ENCODE measurements at regions not wholly inside any gene's neighbourhood (a gene's known extent, or its start where the extent isn't known, plus 50 kb on each side); places are given as distances from the start of the nearest gene placed in this dataset.
"Not testable (repeated sequence)": the region's sequence is repeated elsewhere in the genome, so short reads cannot be mapped to it uniquely, and the experiment has no call there.

- no peak for DNase-seq
- intact Hi-C loops (cut with DNase I, micrococcal nuclease): loop anchor here in 1 of 2 experiments (10.0 kb wide), 1 partner anchor 588 kb away; no protein-coding TSS in a partner anchor
- Mint-ChIP-seq H3K27ac (no peak overlapping the region), H3K4me3 (no peak overlapping the region), H3K27me3 (peaks cover 23% of the 10 kb centered on the region), H3K4me1 (no peaks in the 10 kb centered on the region), H3K9me3 (ENCODE audit: low read depth) (no peaks in the 10 kb centered on the region), H3K36me3 (ENCODE audit: low read depth) (no peaks in the 10 kb centered on the region)
- ChIA-PET CTCF (no interaction called here), POLR2A (no interaction called here)
- no peak for ATAC-seq
Measured at GRCh38 chr7:45267262-45267661, 109.7 kb downstream of the RAMP3 start.

GRCh38 chr7:45268013-45268412 lies 110.4 kb downstream of the RAMP3 start:
- CTCF ChIA-PET: no interaction called here
- intact Hi-C loops (cut with DNase I, micrococcal nuclease): loop anchor here in 1 of 2 experiments (10.0 kb wide), 1 partner anchor 587 kb away; no protein-coding TSS in a partner anchor

GRCh38 chr7:45269192-45269591 lies 111.6 kb downstream of the RAMP3 start:
- H3K9me3 Mint-ChIP-seq (ENCODE audit: low read depth): no peaks in the 10 kb centered on the region
- ChIA-PET CTCF (interaction anchor here (0.5 to 1.0 kb wide), 2 partner anchors 18 to 43 kb away, joined by 3 read pairs; no protein-coding TSS in a partner anchor), POLR2A (no interaction called here)
- H3K4me3 Mint-ChIP-seq: no peak overlapping the region
- ATAC-seq: no peak
- intact Hi-C loops (cut with DNase I, micrococcal nuclease): loop anchor here in 1 of 2 experiments (10.0 kb wide), 1 partner anchor 586 kb away; no protein-coding TSS in a partner anchor
- no peak overlapping the region for H3K27ac Mint-ChIP-seq
- no peaks in the 10 kb centered on the region for H3K4me1 Mint-ChIP-seq
- H3K27me3 Mint-ChIP-seq: peaks cover 23% of the 10 kb centered on the region
- H3K36me3 Mint-ChIP-seq (ENCODE audit: low read depth): no peaks in the 10 kb centered on the region
- DNase-seq: no peak

More at GRCh38 chr7:45268013-45268412, 110.4 kb downstream of the RAMP3 start:
- ATAC-seq: no peak
- peaks cover 23% of the 10 kb centered on the region for H3K27me3 Mint-ChIP-seq
- H3K4me3 Mint-ChIP-seq: no peak overlapping the region
- DNase-seq: no peak
- no peaks in the 10 kb centered on the region for H3K4me1 Mint-ChIP-seq
- no peak overlapping the region for H3K27ac Mint-ChIP-seq
- no peaks in the 10 kb centered on the region for H3K36me3 Mint-ChIP-seq (ENCODE audit: low read depth)
- H3K9me3 Mint-ChIP-seq (ENCODE audit: low read depth): no peaks in the 10 kb centered on the region
- POLR2A ChIA-PET: no interaction called here

GRCh38 chr7:45278763-45279398 lies 121.3 kb downstream of the RAMP3 start:
- Mint-ChIP-seq H3K27me3 (peaks cover 35% of the 10 kb centered on the region), H3K4me1 (no peaks in the 10 kb centered on the region), H3K27ac (no peak overlapping the region), H3K4me3 (no peak overlapping the region), H3K36me3 (ENCODE audit: low read depth) (no peaks in the 10 kb centered on the region), H3K9me3 (ENCODE audit: low read depth) (no peaks in the 10 kb centered on the region)
- ChIA-PET CTCF (interaction anchor here (0.6 to 1.0 kb wide), 2 partner anchors 19 to 22 kb away, joined by 4 to 6 read pairs; no protein-coding TSS in a partner anchor), POLR2A (no interaction called here)
- DNase-seq (no peak), ATAC-seq (no peak)
- intact Hi-C loops (cut with DNase I, micrococcal nuclease): no loop called here

GRCh38 chr7:45289611-45290010 lies 132.0 kb downstream of the RAMP3 start:
- ATAC-seq; POLR2A ChIA-PET; H3K36me3 Mint-ChIP-seq (ENCODE audit: low read depth); CTCF ChIA-PET; intact Hi-C loops (cut with DNase I, micrococcal nuclease); H3K4me3 Mint-ChIP-seq; H3K4me1 Mint-ChIP-seq; DNase-seq; H3K27ac Mint-ChIP-seq: not testable (repeated sequence)
- Mint-ChIP-seq H3K9me3 (ENCODE audit: low read depth) (peaks cover 14% of the 10 kb centered on the region), H3K27me3 (peaks cover 12% of the 10 kb centered on the region)

GRCh38 chr7:45290880-45291279 lies 133.3 kb downstream of the RAMP3 start:
- peaks cover 14% of the 10 kb centered on the region for H3K27me3 Mint-ChIP-seq
- DNase-seq: no peak
- H3K27ac Mint-ChIP-seq: no peak overlapping the region
- H3K36me3 Mint-ChIP-seq (ENCODE audit: low read depth): peaks cover 4% of the 10 kb centered on the region
- H3K9me3 Mint-ChIP-seq (ENCODE audit: low read depth): peaks cover 14% of the 10 kb centered on the region
- POLR2A ChIA-PET: no interaction called here
- CTCF ChIA-PET: no interaction called here
- intact Hi-C loops (cut with DNase I, micrococcal nuclease): no loop called here
- ATAC-seq: no peak
- no peak overlapping the region for H3K4me3 Mint-ChIP-seq
- no peaks in the 10 kb centered on the region for H3K4me1 Mint-ChIP-seq

GRCh38 chr7:45292481-45292880 lies 134.9 kb downstream of the RAMP3 start:
- Mint-ChIP-seq H3K4me3 (no peak overlapping the region), H3K9me3 (ENCODE audit: low read depth) (peaks cover 14% of the 10 kb centered on the region), H3K4me1 (no peaks in the 10 kb centered on the region), H3K27me3 (peaks cover 17% of the 10 kb centered on the region), H3K27ac (no peak overlapping the region), H3K36me3 (ENCODE audit: low read depth) (peaks cover 4% of the 10 kb centered on the region)
- DNase-seq (no peak), ATAC-seq (no peak)
- ChIA-PET CTCF (no interaction called here), POLR2A (no interaction called here)
- intact Hi-C loops (cut with DNase I, micrococcal nuclease): no loop called here

GRCh38 chr7:45293295-45293942 lies 135.8 kb downstream of the RAMP3 start:
- H3K27me3 Mint-ChIP-seq: peaks cover 18% of the 10 kb centered on the region
- peaks cover under 1% of the 10 kb centered on the region for H3K36me3 Mint-ChIP-seq (ENCODE audit: low read depth)
- ATAC-seq (no peak), DNase-seq (no peak)
- H3K4me3 Mint-ChIP-seq: no peak overlapping the region
- ChIA-PET CTCF (no interaction called here), POLR2A (no interaction called here)
- intact Hi-C loops (cut with DNase I, micrococcal nuclease): no loop called here
- H3K27ac Mint-ChIP-seq: no peak overlapping the region
- H3K4me1 Mint-ChIP-seq: no peaks in the 10 kb centered on the region
- peaks cover 8% of the 10 kb centered on the region for H3K9me3 Mint-ChIP-seq (ENCODE audit: low read depth)

GRCh38 chr7:45294559-45294958 lies 137.0 kb downstream of the RAMP3 start:
- DNase-seq (no peak), ATAC-seq (no peak)
- no peak overlapping the region for H3K4me3 Mint-ChIP-seq
- ChIA-PET CTCF (no interaction called here), POLR2A (no interaction called here)
- no peak overlapping the region for H3K27ac Mint-ChIP-seq
- intact Hi-C loops (cut with DNase I, micrococcal nuclease): no loop called here
- no peaks in the 10 kb centered on the region for H3K36me3 Mint-ChIP-seq (ENCODE audit: low read depth)
- peaks cover 2% of the 10 kb centered on the region for H3K9me3 Mint-ChIP-seq (ENCODE audit: low read depth)
- peaks cover 24% of the 10 kb centered on the region for H3K27me3 Mint-ChIP-seq
- no peaks in the 10 kb centered on the region for H3K4me1 Mint-ChIP-seq

- ChIA-PET CTCF (no interaction called here), POLR2A (no interaction called here)
- DNase-seq (no peak), ATAC-seq (no peak)
- no peaks in the 10 kb centered on the region for H3K36me3 Mint-ChIP-seq (ENCODE audit: low read depth)
- intact Hi-C loops (cut with DNase I, micrococcal nuclease): no loop called here
- H3K9me3 Mint-ChIP-seq (ENCODE audit: low read depth): no peaks in the 10 kb centered on the region
- no peaks in the 10 kb centered on the region for H3K4me1 Mint-ChIP-seq
- H3K4me3 Mint-ChIP-seq: no peak overlapping the region
- H3K27me3 Mint-ChIP-seq: peaks cover 27% of the 10 kb centered on the region
- no peak overlapping the region for H3K27ac Mint-ChIP-seq
Measured at GRCh38 chr7:45295222-45295621, 137.6 kb downstream of the RAMP3 start.

- intact Hi-C loops (cut with DNase I, micrococcal nuclease): no loop called here
- POLR2A ChIA-PET: no interaction called here
- CTCF ChIA-PET: no interaction called here
- Mint-ChIP-seq H3K4me1 (no peaks in the 10 kb centered on the region), H3K4me3 (no peak overlapping the region), H3K27me3 (peaks cover 38% of the 10 kb centered on the region), H3K36me3 (ENCODE audit: low read depth) (no peaks in the 10 kb centered on the region), H3K9me3 (ENCODE audit: low read depth) (no peaks in the 10 kb centered on the region), H3K27ac (no peak overlapping the region)
- DNase-seq (no peak), ATAC-seq (no peak)
Measured at GRCh38 chr7:45296748-45297147, 139.2 kb downstream of the RAMP3 start.

GRCh38 chr7:45306752-45307305 lies 149.2 kb downstream of the RAMP3 start:
- H3K36me3 Mint-ChIP-seq (ENCODE audit: low read depth): peaks cover 5% of the 10 kb centered on the region
- POLR2A ChIA-PET: no interaction called here
- H3K27me3 Mint-ChIP-seq: peaks cover 10% of the 10 kb centered on the region
- H3K4me3 Mint-ChIP-seq: no peak overlapping the region
- CTCF ChIA-PET: no interaction called here
- H3K9me3 Mint-ChIP-seq (ENCODE audit: low read depth): peaks cover 12% of the 10 kb centered on the region
- ATAC-seq: no peak
- DNase-seq: no peak
- H3K27ac Mint-ChIP-seq: no peak overlapping the region
- H3K4me1 Mint-ChIP-seq: no peaks in the 10 kb centered on the region
- intact Hi-C loops (cut with DNase I, micrococcal nuclease): no loop called here
